Breast epithelium (tissue), 4 donors: ENCODE measurements at regions not wholly inside any gene's neighbourhood (a gene's known extent, or its start where the extent isn't known, plus 50 kb on each side); places are given as distances from the start of the nearest gene placed in this dataset.

Source experiments
- DNase-seq, 2 donors: peaks; one replicate each; pipeline ENCODE4 v3.0.0-alpha.2; 2019; ENCODE audit warnings: low spot score in 2 of 2
- H3K27ac ChIP-seq, 2 donors: fragments of 200-600 bp; sonication (generic) in 1 of 2; one replicate each; pipeline ENCODE4 v1.5.1; 2016 to 2019; ENCODE audit warnings: mild to moderate bottlenecking in 1 of 2
- H3K27me3 ChIP-seq, 2 donors: fragments of 200-600 bp; sonication (generic) in 1 of 2; one replicate each; pipeline versions ENCODE4 v1.5.1 to v1.6.0; 2017 to 2019; ENCODE audit warnings: control low read depth in 1 of 2, mild to moderate bottlenecking in 1 of 2
- H3K36me3 ChIP-seq: fragments of 200-600 bp; one replicate; pipeline ENCODE4 v1.5.1; 2019
- H3K4me1 ChIP-seq, 2 donors: fragments of 200-600 bp; sonication (generic); one replicate each; pipeline ENCODE4 v1.5.1; 2016 to 2019; ENCODE audit warnings: control low read depth in 1 of 2
- H3K4me3 ChIP-seq, 3 donors: fragments of 200-600 bp; sonication (generic); 1 replicate in 2 of 3; 2 replicates in 1 of 3; pipeline ENCODE4 v1.5.1; 2016 to 2019; ENCODE audit warnings: mild to moderate bottlenecking in 3 of 3, moderate library complexity in 2 of 3
- H3K9me3 ChIP-seq, 2 donors: fragments of 200-600 bp; sonication (generic) in 1 of 2; one replicate each; pipeline ENCODE4 v1.5.1; 2016 to 2019; ENCODE audit warnings: control low read depth in 1 of 2
- CTCF ChIP-seq, 3 donors: fragments of 450-650 bp; IDR thresholded peaks; one replicate each; pipeline ENCODE4 v1.5.1; 2016 to 2017; ENCODE audit warnings: antibody characterized with exemption in 3 of 3, mild to moderate bottlenecking in 3 of 3, moderate library complexity in 3 of 3
- POLR2A ChIP-seq: fragments of 450-650 bp; IDR thresholded peaks from one replicate; pipeline ENCODE4 v1.6.1; 2016; ENCODE audit warnings: antibody characterized with exemption, mild to moderate bottlenecking, moderate library complexity
- POLR2AphosphoS5 ChIP-seq, 3 donors: sonication (generic); formaldehyde crosslinking; IDR thresholded peaks; one replicate each; pipeline ENCODE4 v1.6.1; 2017; ENCODE audit warnings: antibody characterized with exemption in 3 of 3
- intact Hi-C: fragments of 100-400 bp; cut with DNase I; formaldehyde crosslinking; loops from one replicate; pipeline ENCODE4 v1.15.1; 2023; ENCODE audit warnings: low total_unique reads

- Histone ChIP-seq H3K9me3 (no peaks in the 10 kb centered on the region), H3K4me3 (no peak overlapping the region), H3K36me3 (no peaks in the 10 kb centered on the region), H3K27ac (no peak overlapping the region), H3K27me3 (no peaks in the 10 kb centered on the region), H3K4me1 (no peaks in the 10 kb centered on the region)
- DNase-seq, result no peak
- TF ChIP-seq POLR2A (no peak), POLR2AphosphoS5 (IDR thresholded peaks at IDR 0.05) (no peak), CTCF (IDR thresholded peaks at IDR 0.05) (no peak)
- intact Hi-C loops, result no loop called here
Measured at GRCh38 chr11:109970516-109971183, 122.5 kb upstream of the ZC3H12C start.

- DNase-seq, result no peak
- Histone ChIP-seq H3K27ac (no peak overlapping the region), H3K27me3 (no peaks in the 10 kb centered on the region), H3K36me3 (no peaks in the 10 kb centered on the region), H3K4me1 (no peaks in the 10 kb centered on the region), H3K4me3 (no peak overlapping the region), H3K9me3 (no peaks in the 10 kb centered on the region)
- TF ChIP-seq CTCF (IDR thresholded peaks at IDR 0.05) (no peak), POLR2AphosphoS5 (IDR thresholded peaks at IDR 0.05) (no peak), POLR2A (no peak)
- intact Hi-C loops, result no loop called here
Measured at GRCh38 chr11:109971184-109971523, 122.0 kb upstream of the ZC3H12C start.

- DNase-seq, result no peak
- Histone ChIP-seq H3K4me1 (no peaks in the 10 kb centered on the region), H3K27me3 (no peaks in the 10 kb centered on the region), H3K9me3 (no peaks in the 10 kb centered on the region), H3K36me3 (no peaks in the 10 kb centered on the region), H3K4me3 (no peak overlapping the region), H3K27ac (no peak overlapping the region)
- no peak for TF ChIP-seq CTCF (IDR thresholded peaks at IDR 0.05)
- no peak for TF ChIP-seq POLR2AphosphoS5 (IDR thresholded peaks at IDR 0.05)
- TF ChIP-seq POLR2A, result no peak
- intact Hi-C loops, result no loop called here
Measured at GRCh38 chr11:109972181-109972715, 120.9 kb upstream of the ZC3H12C start.

GRCh38 chr11:109972939-109973338 lies 120.3 kb upstream of the ZC3H12C start:
- DNase-seq, result no peak
- intact Hi-C loops, result no loop called here
- Histone ChIP-seq H3K27ac (no peak overlapping the region), H3K36me3 (no peaks in the 10 kb centered on the region), H3K4me1 (no peaks in the 10 kb centered on the region), H3K4me3 (no peak overlapping the region), H3K9me3 (no peaks in the 10 kb centered on the region), H3K27me3 (no peaks in the 10 kb centered on the region)
- TF ChIP-seq CTCF (IDR thresholded peaks at IDR 0.05), result no peak
- TF ChIP-seq POLR2AphosphoS5 (IDR thresholded peaks at IDR 0.05), result no peak

GRCh38 chr11:109973486-109973885 lies 119.7 kb upstream of the ZC3H12C start:
- TF ChIP-seq CTCF (IDR thresholded peaks at IDR 0.05) (no peak), POLR2A (no peak)
- H3K4me3 ChIP-seq, result no peak overlapping the region
- intact Hi-C loops, result no loop called here
- H3K4me1 ChIP-seq, result no peaks in the 10 kb centered on the region
- H3K9me3 ChIP-seq, result no peaks in the 10 kb centered on the region
- no peaks in the 10 kb centered on the region for H3K36me3 ChIP-seq
- no peaks in the 10 kb centered on the region for H3K27me3 ChIP-seq
- H3K27ac ChIP-seq, result no peak overlapping the region
- no peak for DNase-seq
